ENCODE measurements at regions not wholly inside any gene's neighbourhood (a gene's known extent, or its start where the extent isn't known, plus 50 kb on each side); places are given as distances from the start of the nearest gene placed in this dataset.

GRCh38 chr1:121483234-121483633 lies 298.5 kb downstream of the SRGAP2C start:
- no peak for TF ChIP-seq EZH2 (IDR thresholded peaks at IDR 0.05; ENCODE audit: borderline replicate concordance, low read depth, low read length, poor library complexity, severe bottlenecking)
- TF ChIP-seq CTCF (conservative IDR thresholded peaks at IDR 0.05; ENCODE audit: low read depth, low read length), result no peak
